IPS-20b (cell line): ENCODE measurements at regions not wholly inside any gene's neighbourhood (a gene's known extent, or its start where the extent isn't known, plus 50 kb on each side); places are given as distances from the start of the nearest gene placed in this dataset.

Experiments used
- H3K27ac ChIP-seq: one replicate; pipeline ENCODE4 v1.5.1; 2013; ENCODE audit warnings: low read length
- H3K27me3 ChIP-seq: 2 replicates; pipeline ENCODE4 v1.6.1; 2013; ENCODE audit warnings: mild to moderate bottlenecking, low read length, inconsistent platforms; ENCODE audit not compliant: insufficient read depth
- H3K36me3 ChIP-seq: 2 replicates; pipeline ENCODE4 v1.6.1; 2013; ENCODE audit warnings: low read depth, mild to moderate bottlenecking, inconsistent platforms, low read length, moderate library complexity; ENCODE audit not compliant: insufficient read depth
- H3K4me1 ChIP-seq: 2 replicates; pipeline ENCODE4 v1.6.1; 2013; ENCODE audit warnings: mild to moderate bottlenecking, control low read depth, inconsistent platforms, low read length, moderate library complexity; ENCODE audit not compliant: insufficient read depth
- H3K4me3 ChIP-seq: 2 replicates; pipeline ENCODE4 v1.5.1; 2013; ENCODE audit warnings: mild to moderate bottlenecking, low read length, inconsistent platforms
- H3K9ac ChIP-seq: 2 replicates; pipeline ENCODE4 v1.6.1; 2013; ENCODE audit warnings: low read depth, mild to moderate bottlenecking, inconsistent platforms, low read length, moderate library complexity
- H3K9me3 ChIP-seq: 2 replicates; pipeline ENCODE4 v1.6.1; 2013; ENCODE audit warnings: mild to moderate bottlenecking, low read depth, low read length, inconsistent platforms; ENCODE audit not compliant: insufficient read depth

GRCh38 chr13:84243340-84243739 lies 361.1 kb upstream of the SLITRK1 start:
- no peaks in the 10 kb centered on the region; the same call in 1 of the 2 replicates for H3K9me3 ChIP-seq
- no peak overlapping the region for H3K27ac ChIP-seq
- no peak overlapping the region for H3K9ac ChIP-seq
- H3K36me3 ChIP-seq: no peaks in the 10 kb centered on the region
- no peaks in the 10 kb centered on the region for H3K4me1 ChIP-seq
- H3K27me3 ChIP-seq: no peaks in the 10 kb centered on the region
- no peak overlapping the region for H3K4me3 ChIP-seq

- H3K4me1 ChIP-seq: no peaks in the 10 kb centered on the region
- H3K4me3 ChIP-seq: no peak overlapping the region
- no peaks in the 10 kb centered on the region for H3K36me3 ChIP-seq
Measured at GRCh38 chr13:84239032-84239431, 356.8 kb upstream of the SLITRK1 start.

GRCh38 chr13:84238381-84238780 lies 356.1 kb upstream of the SLITRK1 start:
- Histone ChIP-seq H3K9me3 (no peaks in the 10 kb centered on the region), H3K4me1 (no peaks in the 10 kb centered on the region), H3K27ac (no peak overlapping the region), H3K4me3 (no peak overlapping the region), H3K27me3 (no peaks in the 10 kb centered on the region), H3K36me3 (no peaks in the 10 kb centered on the region), H3K9ac (no peak overlapping the region)

More at GRCh38 chr13:84239032-84239431, 356.8 kb upstream of the SLITRK1 start:
- Histone ChIP-seq H3K9ac (no peak overlapping the region), H3K27me3 (no peaks in the 10 kb centered on the region), H3K27ac (no peak overlapping the region), H3K9me3 (no peaks in the 10 kb centered on the region)

- Histone ChIP-seq H3K27ac (no peak overlapping the region), H3K9ac (no peak overlapping the region), H3K36me3 (no peaks in the 10 kb centered on the region), H3K9me3 (no peaks in the 10 kb centered on the region), H3K4me1 (no peaks in the 10 kb centered on the region), H3K4me3 (no peak overlapping the region), H3K27me3 (no peaks in the 10 kb centered on the region)
Measured at GRCh38 chr13:84237143-84237542, 354.9 kb upstream of the SLITRK1 start.

GRCh38 chr13:84234416-84234815 lies 352.1 kb upstream of the SLITRK1 start:
- H3K9ac ChIP-seq: no peak overlapping the region
- no peaks in the 10 kb centered on the region for H3K4me1 ChIP-seq
- H3K9me3 ChIP-seq: no peaks in the 10 kb centered on the region
- H3K27me3 ChIP-seq: no peaks in the 10 kb centered on the region
- no peaks in the 10 kb centered on the region for H3K36me3 ChIP-seq
- no peak overlapping the region for H3K4me3 ChIP-seq
- no peak overlapping the region for H3K27ac ChIP-seq

GRCh38 chr13:84230568-84230967 lies 348.3 kb upstream of the SLITRK1 start:
- Histone ChIP-seq H3K27ac (no peak overlapping the region), H3K4me1 (no peaks in the 10 kb centered on the region), H3K4me3 (no peak overlapping the region)

GRCh38 chr13:84211048-84211447 lies 328.8 kb upstream of the SLITRK1 start:
- Histone ChIP-seq H3K4me3 (no peak overlapping the region), H3K27ac (no peak overlapping the region), H3K9me3 (no peaks in the 10 kb centered on the region), H3K27me3 (no peaks in the 10 kb centered on the region), H3K9ac (no peak overlapping the region), H3K4me1 (no peaks in the 10 kb centered on the region), H3K36me3 (no peaks in the 10 kb centered on the region)

More at GRCh38 chr13:84230568-84230967, 348.3 kb upstream of the SLITRK1 start:
- Histone ChIP-seq H3K27me3 (no peaks in the 10 kb centered on the region), H3K36me3 (no peaks in the 10 kb centered on the region), H3K9ac (no peak overlapping the region), H3K9me3 (no peaks in the 10 kb centered on the region)

DNA sequence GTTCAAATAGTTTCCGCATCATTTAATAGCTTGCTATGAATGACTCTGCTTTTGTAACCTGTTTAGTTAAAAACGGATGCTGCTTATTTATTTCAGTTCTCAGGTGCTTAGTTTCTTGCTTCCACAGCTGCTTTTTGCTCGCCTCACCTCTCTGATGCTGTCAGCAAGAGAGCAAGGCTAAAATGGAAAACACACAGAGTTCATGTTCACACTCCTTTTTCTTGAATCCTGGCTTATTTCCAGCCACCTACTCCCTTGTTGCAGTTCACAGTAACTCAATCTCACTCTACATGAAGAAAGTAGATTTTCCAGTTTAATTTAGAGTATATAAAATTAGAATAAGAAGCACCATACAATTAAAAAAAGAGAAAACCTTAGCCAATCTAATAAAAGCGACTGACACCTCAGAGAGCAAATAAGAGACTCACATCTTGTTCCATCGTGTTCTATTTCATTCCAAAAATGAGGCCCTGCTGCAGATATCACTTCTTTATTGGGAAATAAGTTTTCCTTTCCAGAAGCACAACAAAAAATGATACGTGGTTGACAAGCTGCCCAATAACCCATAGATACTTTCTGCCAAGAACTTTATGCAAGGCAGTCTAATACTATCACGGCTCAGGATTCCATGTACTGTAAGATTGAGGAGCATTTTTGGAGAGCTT lies 326.1 kb upstream of the SLITRK1 start:
- Histone ChIP-seq H3K36me3 (no peaks in the 10 kb centered on the region), H3K9ac (no peak overlapping the region), H3K9me3 (no peaks in the 10 kb centered on the region), H3K27ac (no peak overlapping the region), H3K4me3 (no peak overlapping the region), H3K27me3 (no peaks in the 10 kb centered on the region), H3K4me1 (no peaks in the 10 kb centered on the region)

- no peak overlapping the region for H3K4me3 ChIP-seq
- no peaks in the 10 kb centered on the region for H3K9me3 ChIP-seq
Measured at GRCh38 chr13:84207509-84207908, 325.2 kb upstream of the SLITRK1 start.

DNA sequence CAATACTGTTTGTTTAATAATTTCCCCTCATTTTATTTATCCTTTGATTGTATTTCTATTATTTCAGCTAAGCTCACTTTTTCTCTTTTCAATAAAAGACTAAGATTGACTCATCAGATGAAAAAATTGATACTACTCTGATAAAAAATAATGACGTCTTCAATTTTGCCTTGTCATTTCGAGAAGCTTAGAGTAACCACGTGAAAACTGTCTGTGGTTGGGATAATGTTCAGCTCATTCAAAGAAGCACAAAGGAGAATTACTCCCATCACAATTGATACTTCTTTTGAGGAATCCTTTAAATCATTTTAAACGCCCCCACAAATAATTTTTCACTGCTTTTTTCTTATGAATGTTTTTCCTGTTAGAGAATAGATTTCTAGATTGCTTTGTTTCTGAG lies 318.7 kb upstream of the SLITRK1 start:
- no peak overlapping the region for H3K4me3 ChIP-seq
- H3K9me3 ChIP-seq: no peaks in the 10 kb centered on the region
- H3K4me1 ChIP-seq: no peaks in the 10 kb centered on the region
- H3K27me3 ChIP-seq: no peaks in the 10 kb centered on the region
- no peak overlapping the region for H3K27ac ChIP-seq
- H3K9ac ChIP-seq: no peak overlapping the region
- H3K36me3 ChIP-seq: no peaks in the 10 kb centered on the region

More at GRCh38 chr13:84207509-84207908, 325.2 kb upstream of the SLITRK1 start:
- Histone ChIP-seq H3K9ac (no peak overlapping the region), H3K27me3 (no peaks in the 10 kb centered on the region), H3K27ac (no peak overlapping the region), H3K4me1 (no peaks in the 10 kb centered on the region), H3K36me3 (no peaks in the 10 kb centered on the region)

- Histone ChIP-seq H3K9ac (no peak overlapping the region), H3K4me3 (no peak overlapping the region), H3K27ac (no peak overlapping the region), H3K9me3 (no peaks in the 10 kb centered on the region), H3K27me3 (no peaks in the 10 kb centered on the region), H3K4me1 (no peaks in the 10 kb centered on the region), H3K36me3 (no peaks in the 10 kb centered on the region)
Measured at GRCh38 chr13:84192125-84192524, 309.9 kb upstream of the SLITRK1 start.

GRCh38 chr13:84191139-84191538 lies 308.9 kb upstream of the SLITRK1 start:
- Histone ChIP-seq H3K4me1 (no peaks in the 10 kb centered on the region), H3K27ac (no peak overlapping the region), H3K9ac (no peak overlapping the region), H3K36me3 (no peaks in the 10 kb centered on the region), H3K4me3 (no peak overlapping the region), H3K9me3 (no peaks in the 10 kb centered on the region), H3K27me3 (no peaks in the 10 kb centered on the region)
